Epithelial cell of prostate (primary cell): ENCODE measurements at regions not wholly inside any gene's neighbourhood (a gene's known extent, or its start where the extent isn't known, plus 50 kb on each side); places are given as distances from the start of the nearest gene placed in this dataset.

Experiments used
- DNase-seq: peaks from one replicate; pipeline ENCODE4 v3.0.0-alpha.2; 2011; ENCODE audit warnings: low read depth, low spot score
- H3K27ac ChIP-seq: fragments of 450-650 bp; 2 replicates; pipeline ENCODE4 v1.5.1; 2017; ENCODE audit warnings: mild to moderate bottlenecking

DNA sequence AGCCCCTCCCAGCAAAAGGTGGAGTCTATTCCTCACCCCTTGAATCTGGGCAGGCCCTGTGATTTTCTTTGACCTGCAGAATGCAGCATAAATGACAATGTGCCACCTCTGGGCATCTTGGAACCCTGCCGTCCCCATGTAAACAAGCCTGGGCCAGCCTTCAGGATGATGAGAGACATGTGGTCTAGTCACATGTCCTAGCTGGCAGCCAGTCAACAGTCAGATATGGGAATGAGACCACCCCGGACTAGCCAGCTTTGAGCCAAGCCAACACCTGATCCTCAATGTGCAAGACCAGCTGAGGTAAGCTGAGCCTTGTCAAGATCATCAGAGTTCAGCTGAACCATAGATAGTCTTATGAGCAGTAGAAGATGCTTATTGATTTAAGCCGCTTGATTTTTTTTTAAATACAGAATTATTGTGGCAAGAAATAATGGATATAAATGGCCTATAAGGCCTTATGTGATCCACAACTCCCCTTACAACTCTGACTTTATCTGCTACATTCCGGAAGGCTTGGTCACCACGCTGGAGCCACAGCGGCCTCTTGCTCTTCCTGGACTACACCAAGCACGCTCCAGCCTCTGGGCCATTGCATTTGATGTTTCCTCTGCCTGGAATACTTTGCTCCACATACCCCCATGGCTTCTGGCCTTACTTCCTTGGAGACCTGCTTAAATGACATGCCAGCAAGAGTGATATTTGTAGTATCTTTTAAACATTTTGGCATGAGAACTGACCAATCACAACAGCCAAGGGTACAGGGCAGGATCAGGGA is 225.9 kb upstream of the SESN3 start:
- DNase-seq: no peak
- no peak overlapping the region for H3K27ac ChIP-seq

DNA sequence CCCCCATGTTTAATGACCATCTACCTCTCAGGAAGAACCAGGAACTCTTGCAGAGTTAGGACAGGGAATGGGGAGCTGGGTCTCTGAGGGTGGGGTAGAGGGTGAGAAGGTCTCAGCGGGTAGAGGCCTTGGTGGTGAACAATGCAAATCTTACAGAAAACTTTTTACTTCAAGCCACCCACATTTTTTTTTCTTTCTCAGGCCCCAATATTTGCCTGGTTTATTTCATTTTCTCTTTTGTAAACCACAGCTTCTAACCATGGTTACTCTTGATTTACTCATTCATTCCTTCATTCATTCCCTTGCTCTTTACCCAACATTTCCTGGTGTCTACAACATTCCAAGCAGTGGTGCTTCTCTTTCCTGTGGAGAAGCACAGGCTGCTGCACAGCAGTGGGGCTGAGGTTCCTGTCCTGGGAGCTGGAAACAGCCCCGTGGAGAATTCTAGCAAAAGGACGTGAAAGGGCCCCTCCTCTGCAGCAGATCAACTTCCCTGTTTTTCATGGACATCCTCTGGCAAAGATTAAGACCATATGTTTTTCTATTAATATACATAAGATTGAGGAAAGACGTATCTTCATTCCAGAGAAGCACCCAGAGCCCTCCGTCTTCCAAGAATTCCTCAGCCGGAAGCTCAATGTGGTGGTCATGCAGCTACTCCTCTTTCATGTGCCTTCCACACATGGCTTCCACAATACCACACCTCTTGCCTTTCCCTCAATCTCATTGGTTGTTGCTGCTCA is 224.4 kb upstream of the SESN3 start:
- no peak for DNase-seq

DNA sequence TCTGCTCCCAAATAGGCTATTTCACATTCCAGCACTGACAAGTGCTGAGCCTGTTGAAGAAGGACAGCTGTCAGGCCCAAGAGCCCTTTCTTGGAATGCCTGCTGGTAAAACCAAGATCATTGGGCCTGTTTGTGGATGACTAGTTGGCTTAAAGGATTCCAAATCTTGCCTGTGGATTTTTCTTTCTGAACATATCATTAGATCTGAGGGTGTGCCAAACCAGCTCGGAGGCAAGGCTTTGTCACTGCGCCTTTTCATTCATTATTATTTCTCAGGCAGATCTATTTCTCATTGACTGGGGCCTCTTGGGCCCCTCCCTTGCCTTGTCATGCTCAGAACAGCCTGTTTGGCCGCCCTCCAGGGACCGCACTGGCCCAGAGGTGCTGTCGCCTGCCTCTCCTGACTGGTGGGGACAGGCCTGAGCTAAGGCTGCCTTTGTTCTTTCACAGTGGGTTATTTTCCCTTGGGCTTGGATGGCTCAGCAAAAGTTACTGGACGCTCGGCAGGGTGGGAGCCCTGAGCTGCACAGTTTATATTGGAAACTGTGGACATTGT is 222.7 kb upstream of the SESN3 start:
- peak overlapping the region; percentile 73 for H3K27ac ChIP-seq
- peak; percentile 57 for DNase-seq

More for the DNA sequence above, 224.4 kb upstream of the SESN3 start:
- H3K27ac ChIP-seq: no peak overlapping the region

DNA sequence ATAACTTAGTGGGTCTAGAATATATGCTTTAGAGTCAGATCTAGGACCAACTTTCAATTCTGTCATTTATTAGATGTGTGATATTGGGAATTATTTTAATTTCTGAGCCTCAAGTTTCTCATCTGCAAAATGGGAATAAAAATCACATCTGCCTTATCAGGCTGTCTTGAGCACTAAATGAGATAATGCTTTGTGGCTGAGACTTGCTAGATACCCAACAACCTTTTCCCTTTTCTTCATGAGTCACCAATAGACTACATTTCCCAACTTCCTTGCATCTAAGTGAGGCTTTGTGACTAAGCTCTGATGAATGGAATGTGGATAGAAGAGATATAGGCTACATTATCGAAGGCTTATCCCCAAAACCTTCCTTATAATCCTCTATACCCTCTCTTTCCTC is 220.7 kb upstream of the SESN3 start:
- DNase-seq: peak; percentile 70
- no peak overlapping the region for H3K27ac ChIP-seq

DNA sequence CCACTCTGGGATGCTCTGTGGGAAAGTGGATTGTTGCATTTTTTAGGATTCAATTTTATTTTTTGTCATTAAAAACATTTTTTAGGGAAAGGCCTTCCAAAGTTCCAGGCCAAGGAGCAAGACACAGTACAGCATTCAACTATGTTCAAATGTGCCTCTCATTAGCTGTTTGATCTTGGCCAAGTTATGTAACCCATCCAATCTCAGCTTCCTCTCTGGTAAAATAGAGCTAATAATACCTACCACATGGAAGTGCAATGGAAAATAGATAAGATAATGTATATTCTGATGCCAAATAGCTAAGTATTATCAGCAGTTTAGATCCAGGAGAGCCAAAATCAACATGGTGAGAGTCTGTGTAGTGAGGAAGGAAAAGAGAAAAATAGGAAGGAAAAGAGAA is 220.3 kb upstream of the SESN3 start:
- DNase-seq: no peak
- H3K27ac ChIP-seq: no peak overlapping the region

DNA sequence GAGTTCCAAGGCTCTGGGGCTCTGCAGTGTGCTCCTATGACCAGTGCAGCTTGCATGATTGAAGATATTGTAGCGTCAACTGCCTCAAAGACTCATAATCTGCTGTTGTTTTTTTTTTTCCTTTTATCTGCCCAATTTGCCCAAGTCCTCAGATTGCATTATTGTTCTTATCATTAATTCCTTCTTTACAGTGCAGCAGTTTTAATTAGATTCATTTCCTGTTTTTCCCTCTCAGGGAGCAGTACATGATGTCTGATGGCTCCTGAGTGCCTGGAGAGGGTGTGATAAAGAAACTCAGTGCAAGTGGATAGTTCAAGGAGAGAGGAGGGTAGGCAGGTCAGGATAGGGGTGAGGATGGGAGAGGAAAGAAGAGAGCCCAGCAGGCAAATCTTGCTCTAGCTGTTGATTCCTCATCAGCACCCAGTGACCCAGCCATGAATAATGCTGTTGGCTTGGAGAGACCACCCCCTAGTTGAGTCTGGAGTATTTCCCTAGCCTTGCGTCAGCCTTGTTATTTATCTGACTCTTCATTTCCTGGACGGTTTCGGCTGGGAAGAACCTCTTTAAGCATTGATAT is 219.6 kb upstream of the SESN3 start:
- H3K27ac ChIP-seq: no peak overlapping the region
- no peak for DNase-seq

DNA sequence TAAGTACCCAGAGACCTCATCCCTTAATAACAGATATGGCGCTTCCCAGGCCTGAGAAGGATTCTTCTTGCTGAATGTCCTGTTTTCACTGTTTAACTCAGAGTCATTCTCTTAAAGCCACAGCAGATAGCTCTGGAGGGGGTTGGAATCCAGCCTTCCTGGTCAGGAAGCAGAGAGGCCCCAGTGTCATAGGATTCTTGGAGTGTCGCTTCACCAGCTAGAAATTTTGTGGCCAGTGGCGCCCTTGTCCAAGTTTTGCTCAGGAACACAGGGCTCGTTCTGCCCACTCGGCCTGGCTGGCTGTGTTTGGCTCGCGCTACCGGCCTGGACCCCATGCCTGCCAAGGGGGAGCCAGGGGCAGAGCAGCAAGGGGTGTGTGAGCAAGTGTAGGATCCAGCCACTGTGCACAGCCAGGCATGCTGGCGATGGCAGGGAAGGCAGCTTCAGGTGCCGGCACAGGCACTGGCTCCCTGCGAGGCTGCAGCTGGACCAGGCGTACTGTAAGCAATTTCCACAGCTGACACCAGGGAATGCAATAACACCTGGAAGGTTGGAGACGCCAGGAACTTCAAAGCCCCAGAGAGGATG is 214.8 kb upstream of the SESN3 start:
- DNase-seq: no peak
- H3K27ac ChIP-seq: no peak overlapping the region

DNA sequence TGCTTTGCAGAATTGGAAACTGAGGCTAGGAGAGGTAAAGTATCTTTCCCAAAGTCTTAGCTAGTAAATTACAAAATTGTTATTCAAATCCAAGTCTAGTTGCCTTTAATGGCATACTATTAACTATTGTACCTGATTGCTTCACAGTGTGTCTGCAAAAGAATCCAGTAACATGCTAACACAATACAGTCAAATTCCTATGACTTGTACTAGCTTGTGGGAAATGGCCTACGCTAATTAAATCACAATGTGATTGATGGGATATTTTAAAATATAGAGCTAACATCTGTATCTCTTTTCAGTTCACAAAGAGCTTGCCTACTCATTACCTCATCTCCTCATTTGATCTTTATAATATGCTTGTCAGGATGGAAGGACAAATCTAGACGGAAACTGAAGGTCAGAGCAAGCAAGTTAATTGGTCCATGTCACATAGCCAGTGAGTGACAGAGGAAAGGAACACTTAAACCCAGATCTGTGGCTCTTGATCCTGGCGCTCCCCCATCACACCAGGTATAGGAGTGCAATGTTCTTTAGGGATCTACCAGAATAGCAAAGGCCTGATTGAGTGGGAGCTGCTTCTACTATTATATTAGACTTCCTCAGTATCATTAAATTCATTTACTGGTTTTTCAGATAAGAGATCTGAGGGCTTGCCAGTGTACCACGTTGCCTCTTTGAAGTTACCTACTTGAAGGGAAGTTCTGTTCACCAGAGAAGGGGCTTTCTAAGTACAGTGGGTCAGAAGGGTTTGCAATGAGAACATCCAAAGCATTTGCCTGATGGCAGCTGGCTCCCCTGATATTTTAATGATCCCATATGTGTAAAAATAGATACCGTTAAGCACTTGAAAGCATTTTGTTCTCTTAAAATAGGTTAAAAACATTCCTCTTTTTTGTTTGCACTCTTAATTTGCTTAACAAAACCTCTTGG is 213.6 kb upstream of the SESN3 start:
- peak overlapping the region; percentile 15 for H3K27ac ChIP-seq
- DNase-seq: no peak

DNA sequence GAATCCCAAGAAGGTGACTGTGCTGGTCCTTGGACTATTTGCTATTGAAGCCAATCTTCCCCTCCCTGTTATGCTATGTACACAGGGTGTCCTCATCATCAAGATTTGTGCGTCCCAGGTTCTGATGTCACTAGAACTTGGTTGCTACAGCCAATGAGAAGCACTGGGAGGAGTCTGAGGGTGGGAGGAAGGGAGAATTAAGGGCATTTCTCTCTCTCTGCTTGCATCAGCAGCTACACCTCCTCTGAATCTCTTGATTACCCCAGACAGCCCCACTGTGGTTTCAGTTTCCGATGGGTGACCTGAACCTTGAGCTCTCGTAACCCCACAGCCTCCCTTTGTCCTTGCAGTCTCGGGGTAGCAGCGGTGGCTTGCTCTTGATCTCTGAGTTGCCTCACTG is 212.4 kb upstream of the SESN3 start:
- no peak for DNase-seq
- H3K27ac ChIP-seq: no peak overlapping the region

DNA sequence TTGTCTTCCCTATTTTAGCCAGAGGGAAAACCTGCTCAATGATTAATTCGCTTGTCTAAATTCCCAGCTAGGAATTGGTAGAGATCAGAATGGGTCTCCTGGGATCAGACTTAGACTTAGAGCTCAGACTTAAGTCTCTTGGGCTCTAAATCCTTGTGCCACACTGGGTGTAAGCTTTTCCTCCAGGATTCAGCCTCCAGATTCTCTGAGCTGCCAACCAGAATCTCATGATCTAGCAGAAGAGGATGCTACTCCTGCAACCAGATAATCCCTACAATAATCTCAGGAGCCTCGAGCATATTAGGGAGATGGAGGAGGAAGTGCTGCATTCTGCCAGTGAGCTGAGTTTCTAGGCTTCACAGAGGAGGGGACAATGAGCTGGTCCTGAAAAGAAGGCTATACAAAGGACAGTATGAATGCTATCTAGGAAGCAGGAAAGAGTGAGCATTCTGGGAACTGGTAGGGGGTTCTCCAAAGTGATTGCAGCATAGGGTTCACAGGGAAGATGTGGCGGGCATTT is 211.6 kb upstream of the SESN3 start:
- no peak overlapping the region for H3K27ac ChIP-seq
- DNase-seq: no peak

DNA sequence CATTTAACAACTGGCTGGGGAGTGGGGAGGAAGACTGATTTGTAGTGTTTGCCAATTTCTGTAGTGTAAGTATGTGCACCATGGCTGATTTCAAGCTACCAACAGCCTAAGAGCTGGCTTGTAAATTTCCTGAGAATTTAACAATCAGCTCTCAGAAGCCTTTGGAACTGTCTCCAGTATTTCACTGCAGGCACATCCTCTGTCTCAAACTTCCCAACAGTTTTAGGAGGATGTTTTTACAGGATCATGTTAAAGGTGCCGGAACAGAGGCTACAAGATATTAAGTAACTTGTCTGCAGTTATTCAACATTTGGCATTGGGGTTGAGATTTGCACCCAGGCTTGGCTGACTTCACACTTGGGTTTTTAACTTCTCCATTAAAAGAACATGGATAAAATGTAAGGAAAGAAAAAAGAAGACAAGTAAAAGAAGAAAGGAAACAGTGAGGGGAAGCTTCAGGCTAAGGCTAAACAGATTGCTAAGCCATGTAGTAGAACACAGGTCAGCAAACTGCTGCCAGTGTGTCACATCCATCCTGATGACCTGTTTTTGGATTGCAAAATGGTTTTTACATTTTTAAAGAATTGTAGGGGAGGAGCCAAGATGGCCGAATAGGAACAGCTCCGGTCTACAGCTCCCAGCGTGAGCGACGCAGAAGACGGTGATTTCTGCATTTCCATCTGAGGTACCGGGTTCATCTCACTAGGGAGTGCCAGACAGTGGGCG is 204.8 kb upstream of the SESN3 start:
- H3K27ac ChIP-seq: no peak overlapping the region
- DNase-seq: no peak

DNA sequence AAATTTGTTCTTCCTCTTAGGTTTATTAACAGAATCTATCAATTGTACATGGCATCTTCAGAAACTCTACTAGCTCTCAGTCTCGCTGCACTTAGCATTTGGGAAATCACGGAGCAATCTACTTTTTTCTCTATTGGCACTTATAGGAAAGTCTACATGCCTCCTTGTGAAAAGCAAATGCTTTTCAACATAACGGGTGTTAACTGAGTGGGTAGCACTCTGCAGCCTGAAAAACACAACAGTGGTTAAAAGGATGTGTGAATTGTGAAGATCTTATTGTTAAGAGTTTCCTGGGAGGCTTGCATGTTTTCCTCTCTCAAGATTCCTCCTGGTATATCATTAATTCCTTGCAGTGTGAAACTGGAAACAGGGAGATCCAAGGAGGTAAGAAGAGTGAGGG is 204.2 kb upstream of the SESN3 start:
- no peak for DNase-seq
- H3K27ac ChIP-seq: no peak overlapping the region

DNA sequence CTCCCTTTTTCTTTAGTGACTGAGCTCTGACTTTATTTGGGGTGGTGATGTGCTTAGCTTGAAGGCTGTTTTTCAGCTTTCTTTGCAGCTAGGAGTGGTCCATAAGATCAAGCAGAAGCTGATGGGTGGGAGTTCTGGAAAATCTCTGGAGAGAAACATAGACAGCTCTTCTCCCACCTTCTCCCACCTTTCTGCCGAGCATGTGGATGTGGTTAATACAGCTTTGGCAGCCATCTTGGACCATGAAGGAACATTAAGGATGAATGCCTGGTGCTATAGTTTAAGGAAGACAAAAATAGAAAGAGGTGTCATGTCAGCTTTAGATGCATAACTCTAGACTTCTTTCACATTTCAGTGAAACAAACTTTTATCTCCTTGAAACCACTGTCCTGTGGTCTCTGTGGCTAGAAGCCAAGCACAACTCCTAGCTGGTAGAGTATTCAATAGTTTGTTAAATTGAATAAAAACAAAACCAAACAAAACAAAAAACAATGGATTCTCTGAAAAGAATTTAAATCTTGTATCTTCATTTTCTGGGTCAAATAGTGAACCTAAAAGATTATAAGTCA is 203.6 kb upstream of the SESN3 start:
- H3K27ac ChIP-seq: no peak overlapping the region
- DNase-seq: no peak

DNA sequence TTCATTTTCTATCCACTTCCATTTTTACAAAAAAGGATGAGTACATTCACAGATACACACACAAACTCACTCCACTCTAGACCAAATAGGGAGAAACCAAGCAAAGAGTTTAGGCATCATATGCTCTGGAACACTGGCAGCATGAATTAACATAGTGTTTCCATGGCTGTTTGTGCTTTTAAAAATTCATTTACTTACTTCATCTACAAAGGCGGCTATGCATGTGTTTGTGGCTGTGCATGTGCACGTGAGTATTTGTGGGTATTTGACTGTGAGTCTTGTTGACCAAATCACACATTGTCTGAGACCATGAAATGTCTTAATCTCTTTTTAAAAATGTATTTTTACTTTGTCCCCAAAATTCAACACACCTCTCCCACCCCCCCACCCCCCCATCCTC is 203.0 kb upstream of the SESN3 start:
- no peak for DNase-seq
- no peak overlapping the region for H3K27ac ChIP-seq

DNA sequence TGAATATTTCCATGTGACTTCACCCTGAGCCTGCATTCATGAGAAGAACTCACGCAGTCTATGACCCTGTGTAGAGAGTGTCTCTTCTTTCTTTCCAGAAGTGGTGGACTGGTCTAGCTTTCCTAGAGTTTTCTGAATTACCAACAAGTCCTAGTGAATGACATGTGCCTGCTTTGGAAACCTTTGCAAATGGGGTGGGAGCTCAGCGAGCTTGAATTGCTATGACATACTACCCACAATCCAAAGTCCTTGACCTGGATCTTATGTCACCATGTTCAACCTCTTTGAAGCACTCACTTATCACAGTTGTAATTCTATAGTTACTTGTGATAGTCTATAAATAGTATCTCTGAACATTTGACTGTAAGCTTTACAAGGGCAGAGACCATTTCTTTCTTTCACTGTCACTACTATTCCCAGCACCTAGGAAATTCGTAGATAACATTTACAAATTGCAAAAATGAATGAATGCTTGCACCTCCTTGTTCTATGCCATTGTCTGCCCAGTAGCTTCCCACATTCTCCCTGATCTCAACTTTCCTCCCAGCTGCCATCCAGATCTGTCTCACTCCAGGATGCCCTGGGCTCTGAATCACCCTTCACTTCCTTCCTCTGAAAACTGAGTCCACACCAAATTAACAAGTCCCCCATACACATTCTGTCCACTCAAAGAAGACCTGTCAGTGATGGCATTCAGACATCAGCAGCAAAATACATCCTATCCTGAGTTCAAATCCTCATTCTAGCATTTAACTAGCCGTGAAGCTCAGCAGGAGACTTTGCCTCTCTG is 201.9 kb upstream of the SESN3 start:
- no peak for DNase-seq
- no peak overlapping the region for H3K27ac ChIP-seq

DNA sequence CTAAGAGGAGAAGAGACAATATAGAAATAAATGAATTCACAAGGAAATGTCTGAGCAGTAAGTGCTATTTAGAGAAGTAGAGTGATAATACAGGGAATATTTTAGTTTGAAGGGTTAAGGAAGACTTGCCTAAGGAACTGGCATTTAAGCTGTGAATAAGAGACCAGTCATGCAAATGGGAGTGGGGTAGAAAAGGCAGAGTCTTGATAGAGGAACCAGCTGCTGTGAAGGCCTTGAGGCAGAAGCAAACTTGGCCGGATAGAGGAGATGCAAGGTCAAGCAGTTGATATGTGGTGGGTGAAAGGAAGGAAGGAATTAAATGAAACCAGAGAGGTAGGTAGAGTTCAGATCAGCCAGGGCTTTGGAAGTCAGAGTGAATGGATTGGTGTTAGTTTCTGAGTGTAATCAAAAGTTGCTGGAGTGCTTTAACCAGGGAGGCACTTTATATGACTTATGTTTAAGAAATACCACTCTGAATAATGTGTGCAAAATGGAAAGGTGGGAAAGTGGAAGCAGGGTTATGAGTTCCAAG is 198.4 kb upstream of the SESN3 start:
- DNase-seq: no peak
- no peak overlapping the region for H3K27ac ChIP-seq

DNA sequence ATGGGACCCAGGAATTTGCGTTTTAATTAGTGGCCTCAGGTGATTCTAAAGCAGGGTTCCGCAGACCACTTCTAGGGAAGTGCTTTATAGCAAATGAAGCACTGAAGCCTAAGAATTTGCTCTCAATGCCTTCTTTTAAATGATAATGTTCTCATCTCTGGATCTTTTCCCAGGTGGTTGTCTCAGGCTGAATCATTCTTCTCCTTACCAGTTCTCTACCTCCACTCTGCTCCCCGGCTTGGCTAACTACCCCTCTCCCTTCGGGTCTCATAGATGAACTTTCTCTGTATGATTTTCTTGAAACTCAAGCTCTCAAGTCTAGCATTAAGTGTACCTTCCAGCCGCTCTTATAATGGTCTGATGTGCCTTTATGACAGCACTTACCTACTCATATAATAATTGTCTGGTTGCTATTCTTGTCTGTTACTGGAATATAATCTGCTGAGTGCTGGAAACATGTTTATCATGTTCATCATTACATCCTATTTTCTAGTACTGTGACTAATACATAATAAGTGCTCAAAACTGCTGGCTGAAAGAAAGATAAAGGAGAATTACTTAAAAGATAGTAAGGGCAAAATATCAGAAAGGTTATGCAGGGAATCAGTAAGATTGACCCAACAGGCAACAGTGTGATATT is 195.9 kb upstream of the SESN3 start:
- DNase-seq: no peak

More for the DNA sequence above, 195.9 kb upstream of the SESN3 start:
- no peak overlapping the region for H3K27ac ChIP-seq
